DND-41 (cell line): ENCODE measurements at regions not wholly inside any gene's neighbourhood (a gene's known extent, or its start where the extent isn't known, plus 50 kb on each side); places are given as distances from the start of the nearest gene placed in this dataset.

Experiments used
- ATAC-seq: fragments of 200-7000 bp; cut with Tn5 transposase; 3 replicates; pipeline ENCODE4 v1.9.1; 2021; ENCODE audit warnings: low read depth; ENCODE audit not compliant: insufficient read depth
- DNase-seq: peaks from one replicate; pipeline ENCODE4 v3.0.0-alpha.2; 2020
- H2AFZ ChIP-seq: 2 replicates; pipeline ENCODE4 v1.6.0; 2012; ENCODE audit warnings: low read depth, low read length
- H3K27ac ChIP-seq: 2 replicates; pipeline ENCODE4 v1.5.1; 2012; ENCODE audit warnings: low read length, inconsistent platforms
- H3K27me3 ChIP-seq: fragments of 200-600 bp; sonication (generic); 2 replicates; pipeline ENCODE4 v1.6.0; 2012; ENCODE audit warnings: low read length, mild to moderate bottlenecking, inconsistent platforms; ENCODE audit not compliant: insufficient read depth, poor library complexity
- H3K36me3 ChIP-seq: 2 replicates; pipeline ENCODE4 v1.5.1; 2012; ENCODE audit warnings: low read length, inconsistent platforms; ENCODE audit not compliant: insufficient read depth
- H3K4me1 ChIP-seq: 2 replicates; pipeline ENCODE4 v1.5.1; 2012; ENCODE audit warnings: mild to moderate bottlenecking, low read length; ENCODE audit not compliant: insufficient read depth
- H3K4me2 ChIP-seq: 2 replicates; pipeline ENCODE4 v1.6.0; 2012; ENCODE audit warnings: mild to moderate bottlenecking, moderate library complexity, low read length, inconsistent platforms; ENCODE audit not compliant: insufficient read depth
- H3K4me3 ChIP-seq, 2 experiments: fragments of 200-600 bp in 1 of 2; shearing (Covaris generic) in 1 of 2; 2 replicates each; pipeline ENCODE4 v1.5.1; 2012 to 2016; ENCODE audit warnings: inconsistent platforms in 2 of 2, low read length in 2 of 2, mild to moderate bottlenecking in 2 of 2, low read depth in 1 of 2, moderate library complexity in 1 of 2
- H3K79me2 ChIP-seq: 2 replicates; pipeline ENCODE4 v1.6.0; 2012; ENCODE audit warnings: low read length, inconsistent platforms; ENCODE audit not compliant: insufficient read depth
- H3K9ac ChIP-seq: 2 replicates; pipeline ENCODE4 v1.6.0; 2012; ENCODE audit warnings: low read depth, mild to moderate bottlenecking, inconsistent platforms, low read length, moderate library complexity
- H3K9me3 ChIP-seq: 2 replicates; pipeline ENCODE4 v1.5.1; 2012; ENCODE audit warnings: low read length, moderate library complexity, mild to moderate bottlenecking, inconsistent platforms; ENCODE audit not compliant: insufficient read depth, severe bottlenecking
- H4K20me1 ChIP-seq: 2 replicates; pipeline ENCODE4 v1.6.0; 2012; ENCODE audit warnings: low read length; ENCODE audit not compliant: insufficient read depth
- CTCF ChIP-seq: IDR thresholded peaks from 2 replicates; pipeline ENCODE4 v1.5.1; 2012; ENCODE audit warnings: borderline replicate concordance, low read length, moderate library complexity, mild to moderate bottlenecking; ENCODE audit not compliant: poor library complexity, severe bottlenecking; ENCODE audit errors: extremely low read depth
- EZH2 ChIP-seq: IDR thresholded peaks from 3 replicates; pipeline ENCODE4 v1.6.1; 2012; ENCODE audit warnings: borderline replicate concordance, low read depth, mild to moderate bottlenecking, moderate library complexity, low read length, inconsistent platforms; ENCODE audit not compliant: severe bottlenecking

GRCh38 chr6:140393665-140394540, 1019.5 kb upstream of the CITED2 start:
- H3K27ac ChIP-seq: no peak overlapping the region
- H4K20me1 ChIP-seq: no peaks in the 10 kb centered on the region
- H3K4me3 ChIP-seq: no peak overlapping the region
- ATAC-seq (no peak), DNase-seq (no peak)
- no peaks in the 10 kb centered on the region for H3K9me3 ChIP-seq
- H3K4me2 ChIP-seq: no peak overlapping the region
- no peaks in the 10 kb centered on the region for H3K27me3 ChIP-seq
- H3K79me2 ChIP-seq: no peaks in the 10 kb centered on the region
- H3K9ac ChIP-seq: no peak overlapping the region
- TF ChIP-seq EZH2 (no peak), CTCF (no peak)
- no peaks in the 10 kb centered on the region for H3K4me1 ChIP-seq
- no peak overlapping the region for H2AFZ ChIP-seq
- no peaks in the 10 kb centered on the region for H3K36me3 ChIP-seq

DNA sequence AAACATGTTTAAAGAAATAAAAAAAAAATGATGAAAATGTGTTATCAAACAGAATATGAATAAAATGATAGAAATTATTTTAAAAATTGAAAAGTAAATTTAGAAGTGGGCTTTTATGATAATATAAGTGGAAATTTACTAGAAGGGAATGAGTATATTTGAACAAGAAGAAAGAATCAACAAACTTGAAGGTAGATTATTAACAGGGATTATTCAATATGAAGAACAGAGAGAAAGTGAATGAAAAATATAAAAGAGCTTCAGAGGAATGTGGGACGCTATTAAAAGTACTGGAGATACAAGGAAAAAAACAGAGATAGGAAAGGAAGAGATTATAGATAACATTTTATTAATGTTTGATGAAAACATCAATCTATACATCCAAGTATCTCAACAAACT, 1014.4 kb upstream of the CITED2 start:
- Histone ChIP-seq H3K9me3 (peaks cover 7% of the 10 kb centered on the region), H3K4me1 (no peaks in the 10 kb centered on the region), H3K4me2 (no peak overlapping the region), H4K20me1 (no peaks in the 10 kb centered on the region), H3K27ac (no peak overlapping the region), H3K27me3 (no peaks in the 10 kb centered on the region), H3K4me3 (no peak overlapping the region), H3K9ac (no peak overlapping the region), H3K79me2 (no peaks in the 10 kb centered on the region), H2AFZ (no peak overlapping the region), H3K36me3 (no peaks in the 10 kb centered on the region)
- no peak for DNase-seq
- no peak for ATAC-seq
- TF ChIP-seq EZH2: no peak
- TF ChIP-seq CTCF: no peak

GRCh38 chr6:140388192-140388802, 1013.8 kb upstream of the CITED2 start:
- TF ChIP-seq EZH2 (no peak), CTCF (no peak)
- no peak overlapping the region for H2AFZ ChIP-seq
- no peaks in the 10 kb centered on the region for H3K36me3 ChIP-seq
- H4K20me1 ChIP-seq: no peaks in the 10 kb centered on the region
- H3K4me1 ChIP-seq: no peaks in the 10 kb centered on the region
- H3K27ac ChIP-seq: no peak overlapping the region
- no peak for ATAC-seq
- H3K9ac ChIP-seq: no peak overlapping the region
- H3K4me2 ChIP-seq: no peak overlapping the region
- no peak for DNase-seq
- no peaks in the 10 kb centered on the region for H3K27me3 ChIP-seq
- H3K79me2 ChIP-seq: no peaks in the 10 kb centered on the region
- H3K9me3 ChIP-seq: peaks cover 7% of the 10 kb centered on the region
- no peak overlapping the region for H3K4me3 ChIP-seq
